Nephron (organoid): ENCODE measurements at regions not wholly inside any gene's neighbourhood (a gene's known extent, or its start where the extent isn't known, plus 50 kb on each side); places are given as distances from the start of the nearest gene placed in this dataset.
A peak's percentile ranks its signal among the peaks of the same experiment; 100 is the strongest.

Experiments used
- H3K27ac Mint-ChIP-seq, 3 experiments: 2 replicates each; pipeline ENCODE4 v1.8.0; 2020; ENCODE audit warnings: mixed read lengths in 3 of 3, mild to moderate bottlenecking in 2 of 3, moderate library complexity in 1 of 3
- H3K27me3 Mint-ChIP-seq: 2 replicates; pipeline ENCODE4 v1.8.0; 2021; ENCODE audit warnings: low read depth, mild to moderate bottlenecking, moderate library complexity, mixed read lengths
- H3K36me3 Mint-ChIP-seq: 2 replicates; pipeline ENCODE4 v1.8.0; 2020; ENCODE audit warnings: low read depth, mixed read lengths
- H3K4me1 Mint-ChIP-seq: 2 replicates; pipeline ENCODE4 v1.8.0; 2020; ENCODE audit warnings: mixed read lengths
- H3K4me3 Mint-ChIP-seq, 3 experiments: 2 replicates each; pipeline ENCODE4 v1.8.0; 2020; ENCODE audit warnings: mild to moderate bottlenecking in 3 of 3, mixed read lengths in 3 of 3, moderate library complexity in 2 of 3
- H3K9me3 Mint-ChIP-seq: 2 replicates; pipeline ENCODE4 v1.8.0; 2020; ENCODE audit warnings: mixed read lengths
- TF ChIP-seq, protein P1 (sequence below), 3 experiments: fragments of 200-600 bp; sonication (generic); IDR thresholded peaks; one replicate each; pipeline ENCODE4 v1.5.0; 2021; ENCODE audit warnings: antibody characterized with exemption in 3 of 3; ENCODE audit not compliant: unreplicated experiment in 3 of 3

- Mint-ChIP-seq H3K9me3 (peaks cover 2% of the 10 kb centered on the region), H3K27ac (peak overlapping the region in 1 of 3 experiments; percentile 38), H3K4me1 (no peaks in the 10 kb centered on the region), H3K27me3 (no peaks in the 10 kb centered on the region), H3K36me3 (peaks cover 4% of the 10 kb centered on the region), H3K4me3 (no peak overlapping the region)
- TF ChIP-seq, protein P1, sequence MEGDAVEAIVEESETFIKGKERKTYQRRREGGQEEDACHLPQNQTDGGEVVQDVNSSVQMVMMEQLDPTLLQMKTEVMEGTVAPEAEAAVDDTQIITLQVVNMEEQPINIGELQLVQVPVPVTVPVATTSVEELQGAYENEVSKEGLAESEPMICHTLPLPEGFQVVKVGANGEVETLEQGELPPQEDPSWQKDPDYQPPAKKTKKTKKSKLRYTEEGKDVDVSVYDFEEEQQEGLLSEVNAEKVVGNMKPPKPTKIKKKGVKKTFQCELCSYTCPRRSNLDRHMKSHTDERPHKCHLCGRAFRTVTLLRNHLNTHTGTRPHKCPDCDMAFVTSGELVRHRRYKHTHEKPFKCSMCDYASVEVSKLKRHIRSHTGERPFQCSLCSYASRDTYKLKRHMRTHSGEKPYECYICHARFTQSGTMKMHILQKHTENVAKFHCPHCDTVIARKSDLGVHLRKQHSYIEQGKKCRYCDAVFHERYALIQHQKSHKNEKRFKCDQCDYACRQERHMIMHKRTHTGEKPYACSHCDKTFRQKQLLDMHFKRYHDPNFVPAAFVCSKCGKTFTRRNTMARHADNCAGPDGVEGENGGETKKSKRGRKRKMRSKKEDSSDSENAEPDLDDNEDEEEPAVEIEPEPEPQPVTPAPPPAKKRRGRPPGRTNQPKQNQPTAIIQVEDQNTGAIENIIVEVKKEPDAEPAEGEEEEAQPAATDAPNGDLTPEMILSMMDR (IDR thresholded peaks at IDR 0.05; ENCODE audit: unreplicated experiment in 3 of 3), result no peak
These were observed 365.0 kb downstream of the ETS1 start for GRCh38 chr11:128222245-128222884.

GRCh38 chr11:128219731-128220120 lies 367.6 kb downstream of the ETS1 start:
- Mint-ChIP-seq H3K4me3 (no peak overlapping the region), H3K27me3 (no peaks in the 10 kb centered on the region), H3K9me3 (peaks cover 6% of the 10 kb centered on the region), H3K36me3 (peaks cover 4% of the 10 kb centered on the region), H3K27ac (peak overlapping the region; percentile 72 to 91 (median 82)), H3K4me1 (no peaks in the 10 kb centered on the region)
- TF ChIP-seq, protein P1 (IDR thresholded peaks at IDR 0.05; ENCODE audit: unreplicated experiment in 3 of 3), result no peak

DNA sequence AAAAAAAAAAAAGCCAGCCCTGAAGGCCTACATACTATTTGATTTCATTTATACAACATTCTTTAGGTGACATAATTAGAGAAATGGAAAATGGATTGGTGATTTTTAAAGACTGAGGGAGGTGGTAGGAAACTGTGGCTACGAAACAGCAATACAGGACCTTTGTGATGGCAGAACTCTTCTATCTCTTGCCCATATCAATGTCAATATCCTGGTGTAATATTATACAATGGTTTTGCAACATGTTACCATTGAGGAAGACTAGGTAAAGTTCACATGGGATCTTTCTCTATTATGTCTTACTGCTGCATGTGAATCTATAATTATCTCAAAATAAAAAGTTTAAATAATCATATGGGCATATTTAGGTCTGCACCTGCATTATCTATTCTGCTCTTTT lies 371.2 kb downstream of the ETS1 start:
- H3K4me3 Mint-ChIP-seq, result no peak overlapping the region
- H3K36me3 Mint-ChIP-seq, result peaks cover 4% of the 10 kb centered on the region
- peaks cover 5% of the 10 kb centered on the region for H3K9me3 Mint-ChIP-seq
- H3K27ac Mint-ChIP-seq, result no peak overlapping the region
- TF ChIP-seq, protein P1 (IDR thresholded peaks at IDR 0.05; ENCODE audit: unreplicated experiment in 3 of 3), result no peak
- H3K4me1 Mint-ChIP-seq, result peaks cover 8% of the 10 kb centered on the region
- H3K27me3 Mint-ChIP-seq, result no peaks in the 10 kb centered on the region

DNA sequence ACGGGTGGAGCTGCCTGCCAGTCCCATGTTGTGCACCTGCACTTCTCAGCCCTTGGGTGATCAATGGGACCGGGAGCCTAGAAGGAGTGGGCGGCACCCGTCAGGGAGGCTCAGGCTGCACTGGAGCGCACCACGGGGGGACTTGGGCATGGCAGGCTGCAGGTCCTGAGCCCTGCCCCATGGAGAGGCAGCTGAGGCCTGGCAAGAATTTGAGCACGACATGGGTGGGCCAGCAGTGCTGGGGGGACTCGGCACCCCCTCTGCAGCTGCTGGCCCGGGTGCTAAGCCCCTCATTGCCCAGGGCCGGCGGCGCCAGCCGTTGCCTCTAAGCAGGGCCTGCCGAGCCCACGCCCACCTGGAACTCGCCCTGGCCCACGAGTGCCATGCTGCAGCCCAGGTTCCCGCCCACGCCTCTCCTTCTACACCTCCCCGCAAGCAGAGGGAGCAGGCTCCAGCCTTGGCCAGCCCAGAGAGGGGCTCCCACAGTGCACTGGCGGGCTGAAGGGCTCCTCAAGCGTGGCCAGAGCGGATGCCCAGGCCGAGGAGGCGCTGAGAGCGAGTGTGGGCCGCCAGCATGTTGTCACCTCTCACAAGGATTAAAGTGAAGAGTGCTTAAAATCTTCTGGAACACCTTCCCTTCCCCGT lies 372.0 kb downstream of the ETS1 start:
- Mint-ChIP-seq H3K36me3 (peaks cover 4% of the 10 kb centered on the region), H3K27me3 (no peaks in the 10 kb centered on the region), H3K4me3 (no peak overlapping the region), H3K4me1 (peaks cover 16% of the 10 kb centered on the region), H3K27ac (no peak overlapping the region), H3K9me3 (peaks cover 5% of the 10 kb centered on the region)
- TF ChIP-seq, protein P1 (IDR thresholded peaks at IDR 0.05; ENCODE audit: unreplicated experiment in 3 of 3), result no peak

- Mint-ChIP-seq H3K36me3 (peaks cover 2% of the 10 kb centered on the region), H3K27me3 (no peaks in the 10 kb centered on the region), H3K9me3 (peaks cover 5% of the 10 kb centered on the region), H3K27ac (no peak overlapping the region), H3K4me1 (peaks cover 25% of the 10 kb centered on the region), H3K4me3 (no peak overlapping the region)
- TF ChIP-seq, protein P1 (IDR thresholded peaks at IDR 0.05; ENCODE audit: unreplicated experiment in 3 of 3), result no peak
These were observed 373.1 kb downstream of the ETS1 start for GRCh38 chr11:128214263-128214662.

- H3K27ac Mint-ChIP-seq, result peak overlapping the region in 1 of 3 experiments; percentile 24
- no peak overlapping the region for H3K4me3 Mint-ChIP-seq
- peaks cover 30% of the 10 kb centered on the region for H3K4me1 Mint-ChIP-seq
- TF ChIP-seq, protein P1 (IDR thresholded peaks at IDR 0.05; ENCODE audit: unreplicated experiment in 3 of 3), result no peak
- no peaks in the 10 kb centered on the region for H3K36me3 Mint-ChIP-seq
- peaks cover 5% of the 10 kb centered on the region for H3K9me3 Mint-ChIP-seq
- no peaks in the 10 kb centered on the region for H3K27me3 Mint-ChIP-seq
These were observed 373.9 kb downstream of the ETS1 start for GRCh38 chr11:128213461-128213860.
